Erythroblast (primary cell): ENCODE measurements at regions not wholly inside any gene's neighbourhood (a gene's known extent, or its start where the extent isn't known, plus 50 kb on each side); places are given as distances from the start of the nearest gene placed in this dataset.

Source experiments
- GATA1 ChIP-seq: IDR thresholded peaks from 2 replicates; pipeline ENCODE4 v1.6.1; 2011; ENCODE audit warnings: low read depth, mild to moderate bottlenecking, control low read depth, low read length, moderate library complexity
- POLR2A ChIP-seq: IDR thresholded peaks from 2 replicates; pipeline ENCODE4 v1.6.1; 2011; ENCODE audit warnings: mild to moderate bottlenecking, low read length

DNA sequence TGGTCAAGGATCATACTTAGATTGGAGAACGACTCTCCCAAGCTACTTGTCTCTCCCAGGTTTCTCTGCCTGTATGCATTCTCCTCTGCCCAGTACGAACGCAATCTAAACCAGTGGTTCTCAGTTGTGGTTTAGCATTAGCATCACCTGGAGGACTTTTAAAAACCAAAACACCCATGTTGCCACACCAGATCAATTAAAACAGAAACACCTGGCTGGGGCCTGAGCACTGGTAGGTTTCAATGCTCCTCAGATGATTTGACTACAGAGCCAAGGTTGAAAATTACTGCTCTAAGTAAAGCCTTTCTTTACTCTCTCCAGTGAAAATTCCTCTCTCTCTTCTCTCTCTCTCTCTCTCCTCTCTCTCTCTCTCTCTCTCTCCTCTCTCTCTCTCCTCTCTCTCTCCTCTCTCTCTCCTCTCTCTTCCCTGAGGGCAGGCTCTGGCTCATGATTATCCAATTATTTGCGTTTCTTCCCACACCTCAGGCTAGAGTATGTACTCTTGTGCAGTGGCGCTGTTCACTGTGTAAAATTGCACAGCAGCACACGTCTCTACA, 153.7 kb upstream of the FGF13 start:
- TF ChIP-seq POLR2A (no peak), GATA1 (no peak)
